H1 (cell line): ENCODE measurements at regions not wholly inside any gene's neighbourhood (a gene's known extent, or its start where the extent isn't known, plus 50 kb on each side); places are given as distances from the start of the nearest gene placed in this dataset.

Source experiments
- CHD7 ChIP-seq: fragments of 300-600 bp; sonication (generic); IDR thresholded peaks from 2 replicates; pipeline ENCODE4 v1.7.1; 2012; ENCODE audit warnings: low read length, moderate library complexity, mild to moderate bottlenecking, inconsistent platforms; ENCODE audit not compliant: insufficient replicate concordance
- CTCF ChIP-seq, 3 experiments: IDR thresholded peaks; 1 replicate in 2 of 3; 2 replicates in 1 of 3; pipeline versions ENCODE4 v1.5.1 to v1.6.1; 2011; ENCODE audit warnings: low read length in 3 of 3, mild to moderate bottlenecking in 3 of 3, inconsistent platforms in 2 of 3, low read depth in 1 of 3, moderate library complexity in 1 of 3; ENCODE audit not compliant: insufficient read depth in 1 of 3; ENCODE audit errors: control extremely low read depth in 1 of 3
- JUN ChIP-seq: IDR thresholded peaks from 2 replicates; pipeline ENCODE4 v1.6.1; 2011; ENCODE audit warnings: low read depth, mild to moderate bottlenecking, improper control_type of control experiment, low read length
- NANOG ChIP-seq: IDR thresholded peaks from 2 replicates; pipeline ENCODE4 v1.6.1; 2011; ENCODE audit warnings: low read length, low read depth, mild to moderate bottlenecking, inconsistent platforms; ENCODE audit not compliant: insufficient read depth, poor library complexity, severe bottlenecking
- RBBP5 ChIP-seq: IDR thresholded peaks from 2 replicates; pipeline ENCODE4 v1.7.1; 2012; ENCODE audit warnings: low read depth, mild to moderate bottlenecking, inconsistent platforms, low read length, moderate library complexity, borderline replicate concordance
- USF2 ChIP-seq: IDR thresholded peaks from 2 replicates; pipeline ENCODE4 v1.6.1; 2011; ENCODE audit warnings: low read length, improper control_type of control experiment

- TF ChIP-seq CHD7 (no peak), USF2 (no peak), CTCF (IDR thresholded peaks at IDR 0.05; ENCODE audit: control extremely low read depth in 1 of 3, insufficient read depth in 1 of 3, low read depth in 1 of 3, low read length in 3 of 3) (no peak), NANOG (no peak), RBBP5 (no peak), JUN (no peak)
Observed at GRCh38 chr2:239611222-239611795, 210.5 kb upstream of the HDAC4 start (continued).
